IMR-90 (cell line): ENCODE measurements at regions not wholly inside any gene's neighbourhood (a gene's known extent, or its start where the extent isn't known, plus 50 kb on each side); places are given as distances from the start of the nearest gene placed in this dataset.

ENCODE experiments used
- ATAC-seq: fragments of 200-7000 bp; cut with Tn5 transposase; 2 replicates; pipeline ENCODE4 v1.9.1; 2020; ENCODE audit warnings: low read depth, mild to moderate bottlenecking, moderate library complexity
- BruUV-seq: library from RNA; stranded (reverse); fragments of 400-500 nt; replicated peaks from 2 replicates; lab custom pipeline; 2021; lab: Mats Ljungman, UMichigan
- CTCF ChIA-PET: fragments of 300-600 bp; formaldehyde crosslinking; extraction: SDS; loops from one replicate; lab custom pipeline; 2021; ENCODE audit warnings: antibody characterized with exemption; lab: Yijun Ruan, JAX
- POLR2A ChIA-PET: fragments of 300-600 bp; sonication (Branson Sonifier 250); formaldehyde crosslinking; loops from one replicate; lab custom pipeline; 2022; ENCODE audit warnings: antibody characterized with exemption; ENCODE audit not compliant: unreplicated experiment; lab: Charles Lee
- DNase-seq: peaks from one replicate; pipeline ENCODE4 v3.0.0; 2013
- H2AFZ ChIP-seq: replicated peaks from 2 replicates; pipeline ENCODE3; 2013; ENCODE audit warnings: low read length, mild to moderate bottlenecking; ENCODE audit not compliant: poor library complexity
- H2AK5ac ChIP-seq: 2 replicates; pipeline ENCODE4 v1.6.1; 2013; ENCODE audit warnings: low read depth, low read length, inconsistent platforms
- H2AK9ac ChIP-seq: replicated peaks from 2 replicates; pipeline ENCODE3; 2013; ENCODE audit warnings: mild to moderate bottlenecking, low read depth, low read length, moderate library complexity; ENCODE audit not compliant: poor library complexity
- H2BK120ac ChIP-seq: 2 replicates; pipeline ENCODE4 v1.6.1; 2013; ENCODE audit warnings: low read depth, low read length, inconsistent platforms
- H2BK15ac ChIP-seq: 3 replicates; pipeline ENCODE4 v1.6.1; 2013; ENCODE audit warnings: low read depth, low read length, inconsistent platforms
- H2BK20ac ChIP-seq: 2 replicates; pipeline ENCODE4 v1.6.1; 2013; ENCODE audit warnings: low read depth, mild to moderate bottlenecking, inconsistent platforms, low read length, moderate library complexity
- H2BK5ac ChIP-seq: 2 replicates; pipeline ENCODE4 v1.6.1; 2013; ENCODE audit warnings: mild to moderate bottlenecking, low read depth, low read length, inconsistent platforms; ENCODE audit not compliant: poor library complexity, severe bottlenecking
- H3K14ac ChIP-seq: replicated peaks from 2 replicates; pipeline ENCODE4 v1.6.1; 2013; ENCODE audit warnings: low read depth, low read length, inconsistent platforms
- H3K18ac ChIP-seq: 2 replicates; pipeline ENCODE4 v1.6.1; 2013; ENCODE audit warnings: low read depth, low read length, control low read depth
- H3K23ac ChIP-seq: 2 replicates; pipeline ENCODE4 v1.6.1; 2013; ENCODE audit warnings: low read depth, low read length, inconsistent platforms
- H3K27ac ChIP-seq: 2 replicates; pipeline ENCODE4 v1.5.1; 2013; ENCODE audit warnings: mild to moderate bottlenecking, control low read depth, low read length; ENCODE audit not compliant: insufficient read depth
- H3K27me3 ChIP-seq: 2 replicates; pipeline ENCODE4 v1.6.1; 2013; ENCODE audit warnings: low read length; ENCODE audit not compliant: control insufficient read depth, insufficient read depth
- H3K36me3 ChIP-seq: 2 replicates; pipeline ENCODE4 v1.6.1; 2013; ENCODE audit warnings: low read length, mixed read lengths; ENCODE audit not compliant: control insufficient read depth, insufficient read depth
- H3K4ac ChIP-seq: 2 replicates; pipeline ENCODE4 v1.6.1; 2013; ENCODE audit warnings: low read depth, low read length, inconsistent platforms
- H3K4me1 ChIP-seq: 2 replicates; pipeline ENCODE4 v1.6.1; 2013; ENCODE audit warnings: low read length, mixed read lengths; ENCODE audit not compliant: control insufficient read depth, insufficient read depth
- H3K4me2 ChIP-seq: 2 replicates; pipeline ENCODE4 v1.6.1; 2013; ENCODE audit warnings: low read depth, mild to moderate bottlenecking, control low read depth, low read length, moderate library complexity
- H3K4me3 ChIP-seq: 2 replicates; pipeline ENCODE4 v1.5.1; 2013; ENCODE audit warnings: low read depth, mild to moderate bottlenecking, control low read depth, low read length, moderate library complexity; ENCODE audit not compliant: insufficient read depth
- H3K56ac ChIP-seq: 2 replicates; pipeline ENCODE4 v1.6.1; 2013; ENCODE audit warnings: low read length, inconsistent platforms; ENCODE audit not compliant: insufficient read depth; ENCODE audit errors: extremely low read depth
- H3K79me1 ChIP-seq, 2 experiments: 2 replicates each; pipeline ENCODE4 v1.6.1; 2013; ENCODE audit warnings: low read length in 2 of 2, inconsistent platforms in 1 of 2, low read depth in 1 of 2
- H3K9ac ChIP-seq: 2 replicates; pipeline ENCODE4 v1.6.1; 2013; ENCODE audit warnings: low read depth, low read length, control low read depth
- H3K9me1 ChIP-seq: 2 replicates; pipeline ENCODE4 v1.6.1; 2013; ENCODE audit warnings: low read length, inconsistent platforms; ENCODE audit not compliant: insufficient read depth
- H3K9me3 ChIP-seq: 2 replicates; pipeline ENCODE4 v1.6.1; 2013; ENCODE audit warnings: low read length; ENCODE audit not compliant: control insufficient read depth, insufficient read depth
- H4K20me1 ChIP-seq: 2 replicates; pipeline ENCODE4 v1.6.1; 2013; ENCODE audit warnings: low read length, inconsistent platforms; ENCODE audit not compliant: insufficient read depth
- H4K5ac ChIP-seq: 2 replicates; pipeline ENCODE4 v1.6.1; 2013; ENCODE audit warnings: mild to moderate bottlenecking, low read depth, low read length, control low read depth
- H4K8ac ChIP-seq, 2 experiments: 2 replicates each; pipeline ENCODE4 v1.6.1; 2013; ENCODE audit warnings: low read depth in 2 of 2, low read length in 2 of 2, control low read depth in 1 of 2, inconsistent platforms in 1 of 2
- H4K91ac ChIP-seq: 2 replicates; pipeline ENCODE4 v1.6.1; 2013; ENCODE audit warnings: low read depth, low read length, inconsistent platforms; ENCODE audit not compliant: insufficient read depth
- BHLHE40 ChIP-seq: fragments of 150-350 bp; IDR thresholded peaks from 2 replicates; pipeline ENCODE4 v1.6.1; 2016; ENCODE audit warnings: mild to moderate bottlenecking, low read depth, low read length
- CEBPB ChIP-seq: IDR thresholded peaks from 2 replicates; pipeline ENCODE4 v1.6.1; 2012; ENCODE audit warnings: low read depth, low read length, improper control_type of control experiment
- CHD1 ChIP-seq: IDR thresholded peaks from 2 replicates; pipeline ENCODE4 v1.6.1; 2012; ENCODE audit warnings: low read depth, low read length, improper control_type of control experiment
- FOS ChIP-seq: fragments of 150-350 bp; IDR thresholded peaks from 2 replicates; pipeline ENCODE4 v1.6.1; 2016; ENCODE audit warnings: low read depth, low read length
- MAFK ChIP-seq: IDR thresholded peaks from 2 replicates; pipeline ENCODE4 v1.6.1; 2012; ENCODE audit warnings: low read depth, low read length, improper control_type of control experiment
- MAZ ChIP-seq: IDR thresholded peaks from 2 replicates; pipeline ENCODE4 v1.6.1; 2012; ENCODE audit warnings: low read depth, mild to moderate bottlenecking, low read length, improper control_type of control experiment, moderate library complexity, borderline replicate concordance
- MXI1 ChIP-seq: IDR thresholded peaks from 2 replicates; pipeline ENCODE4 v1.6.1; 2012; ENCODE audit warnings: low read depth, mild to moderate bottlenecking, low read length, moderate library complexity, borderline replicate concordance
- NFE2L2 ChIP-seq: fragments of 150-350 bp; IDR thresholded peaks from 2 replicates; pipeline ENCODE4 v1.6.1; 2016; ENCODE audit warnings: low read depth, mild to moderate bottlenecking, low read length
- POLR2A ChIP-seq: IDR thresholded peaks from 2 replicates; pipeline ENCODE4 v1.6.1; 2012; ENCODE audit warnings: mild to moderate bottlenecking, low read depth, low read length
- RAD21 ChIP-seq: IDR thresholded peaks from 2 replicates; pipeline ENCODE4 v1.6.1; 2012; ENCODE audit warnings: low read length, improper control_type of control experiment
- RCOR1 ChIP-seq: IDR thresholded peaks from 2 replicates; pipeline ENCODE4 v1.6.1; 2012; ENCODE audit warnings: mild to moderate bottlenecking, low read length, improper control_type of control experiment; ENCODE audit not compliant: insufficient replicate concordance
- RFX5 ChIP-seq: IDR thresholded peaks from 2 replicates; pipeline ENCODE4 v1.8.0; 2012; ENCODE audit warnings: low read depth, mild to moderate bottlenecking, low read length, moderate library complexity
- SMC3 ChIP-seq: fragments of 150-350 bp; IDR thresholded peaks from 2 replicates; pipeline ENCODE4 v1.6.1; 2016; ENCODE audit warnings: low read depth, mild to moderate bottlenecking, antibody characterized with exemption, low read length, moderate library complexity
- WGBS, 2 experiments: methylation state at CpG; one replicate each; pipeline versions ENCODE4 v1.1.5 to v1.1.7; 2013; ENCODE audit warnings: missing lambda C conversion rate in 2 of 2; ENCODE audit not compliant: insufficient read length in 1 of 2; ENCODE audit errors: extremely low coverage in 2 of 2; 5-methylcytosine and 5-hydroxymethylcytosine counted together
- dilution Hi-C: fragments of 300-500 bp; cut with HindIII; formaldehyde crosslinking; loops from one replicate; pipeline ENCODE4 v1.14.3; 2018; ENCODE audit warnings: low sequenced_read_pairs; ENCODE audit not compliant: unreplicated experiment
- in situ Hi-C: fragments of 300-500 bp; cut with MboI; formaldehyde crosslinking; loops from 3 replicates; pipeline ENCODE4 v1.14.3; 2019; ENCODE audit warnings: low sequenced_read_pairs, inconsistent platforms, mixed read lengths
- intact Hi-C: fragments of 100-400 bp; cut with micrococcal nuclease; formaldehyde crosslinking; loops from 2 replicates; pipeline ENCODE4 v1.10.0; 2022
- TF ChIP-seq, protein P1 (sequence below): conservative IDR thresholded peaks from 2 replicates; pipeline ENCODE4 v1.5.1; 2012; ENCODE audit warnings: mild to moderate bottlenecking, low read depth, low read length, improper control_type of control experiment
- TF ChIP-seq, protein P2 (sequence below): fragments of 150-350 bp; IDR thresholded peaks from 2 replicates; pipeline ENCODE4 v1.6.1; 2016; ENCODE audit warnings: low read depth, mild to moderate bottlenecking, low read length, moderate library complexity, borderline replicate concordance
- TF ChIP-seq, protein P3 (sequence below): fragments of 150-350 bp; IDR thresholded peaks from 2 replicates; pipeline ENCODE4 v1.6.1; 2017; ENCODE audit warnings: mild to moderate bottlenecking, antibody characterized with exemption, low read length, low read depth

GRCh38 chr3:66904831-66905493 is 93.1 kb upstream of the KBTBD8 start:
- Histone ChIP-seq H3K36me3 (no peaks in the 10 kb centered on the region), H3K4ac (no peak overlapping the region), H3K18ac (no peak overlapping the region), H2AFZ (no peak overlapping the region), H3K9me1 (no peaks in the 10 kb centered on the region), H2BK5ac (no peak overlapping the region), H2BK120ac (no peak overlapping the region), H3K56ac (no peak overlapping the region), H3K23ac (no peak overlapping the region), H4K20me1 (no peaks in the 10 kb centered on the region), H3K4me1 (no peaks in the 10 kb centered on the region), H4K5ac (no peak overlapping the region), H2AK9ac (no peak overlapping the region), H3K9me3 (no peaks in the 10 kb centered on the region), H3K27me3 (peaks cover 4% of the 10 kb centered on the region), H3K79me1 (no peaks in the 10 kb centered on the region), H3K9ac (no peak overlapping the region), H2BK20ac (no peak overlapping the region), H4K8ac (no peak overlapping the region), H2BK15ac (no peak overlapping the region), H4K91ac (no peak overlapping the region), H3K14ac (no peak overlapping the region), H2AK5ac (no peak overlapping the region), H3K4me3 (no peak overlapping the region), H3K4me2 (no peak overlapping the region), H3K27ac (no peak overlapping the region)
- dilution Hi-C loops (no loop called here), in situ Hi-C loops (no loop called here), intact Hi-C loops (no loop called here)
- peak; percentile 1 for DNase-seq
- POLR2A ChIA-PET = no interaction called here
- no TSS peak for BruUV-seq
- CTCF ChIA-PET = no interaction called here
- 0% methylated on average over 1 of the region's 2 CpGs; no CpG with 5 or more reads in 1 of the 2 experiments for WGBS, 2 experiments
- no peak for ATAC-seq
- TF ChIP-seq, protein P1, sequence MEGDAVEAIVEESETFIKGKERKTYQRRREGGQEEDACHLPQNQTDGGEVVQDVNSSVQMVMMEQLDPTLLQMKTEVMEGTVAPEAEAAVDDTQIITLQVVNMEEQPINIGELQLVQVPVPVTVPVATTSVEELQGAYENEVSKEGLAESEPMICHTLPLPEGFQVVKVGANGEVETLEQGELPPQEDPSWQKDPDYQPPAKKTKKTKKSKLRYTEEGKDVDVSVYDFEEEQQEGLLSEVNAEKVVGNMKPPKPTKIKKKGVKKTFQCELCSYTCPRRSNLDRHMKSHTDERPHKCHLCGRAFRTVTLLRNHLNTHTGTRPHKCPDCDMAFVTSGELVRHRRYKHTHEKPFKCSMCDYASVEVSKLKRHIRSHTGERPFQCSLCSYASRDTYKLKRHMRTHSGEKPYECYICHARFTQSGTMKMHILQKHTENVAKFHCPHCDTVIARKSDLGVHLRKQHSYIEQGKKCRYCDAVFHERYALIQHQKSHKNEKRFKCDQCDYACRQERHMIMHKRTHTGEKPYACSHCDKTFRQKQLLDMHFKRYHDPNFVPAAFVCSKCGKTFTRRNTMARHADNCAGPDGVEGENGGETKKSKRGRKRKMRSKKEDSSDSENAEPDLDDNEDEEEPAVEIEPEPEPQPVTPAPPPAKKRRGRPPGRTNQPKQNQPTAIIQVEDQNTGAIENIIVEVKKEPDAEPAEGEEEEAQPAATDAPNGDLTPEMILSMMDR = no peak
- TF ChIP-seq NFE2L2 = no peak
- TF ChIP-seq MAFK = no peak
- TF ChIP-seq SMC3 = no peak
- TF ChIP-seq CEBPB = no peak
- no peak for TF ChIP-seq RAD21
- no peak for TF ChIP-seq POLR2A
- TF ChIP-seq BHLHE40 = no peak
- no peak for TF ChIP-seq CHD1
- no peak for TF ChIP-seq RFX5
- TF ChIP-seq, protein P2, sequence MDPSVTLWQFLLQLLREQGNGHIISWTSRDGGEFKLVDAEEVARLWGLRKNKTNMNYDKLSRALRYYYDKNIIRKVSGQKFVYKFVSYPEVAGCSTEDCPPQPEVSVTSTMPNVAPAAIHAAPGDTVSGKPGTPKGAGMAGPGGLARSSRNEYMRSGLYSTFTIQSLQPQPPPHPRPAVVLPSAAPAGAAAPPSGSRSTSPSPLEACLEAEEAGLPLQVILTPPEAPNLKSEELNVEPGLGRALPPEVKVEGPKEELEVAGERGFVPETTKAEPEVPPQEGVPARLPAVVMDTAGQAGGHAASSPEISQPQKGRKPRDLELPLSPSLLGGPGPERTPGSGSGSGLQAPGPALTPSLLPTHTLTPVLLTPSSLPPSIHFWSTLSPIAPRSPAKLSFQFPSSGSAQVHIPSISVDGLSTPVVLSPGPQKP = no peak
- no peak for TF ChIP-seq MXI1
- TF ChIP-seq, protein P3, sequence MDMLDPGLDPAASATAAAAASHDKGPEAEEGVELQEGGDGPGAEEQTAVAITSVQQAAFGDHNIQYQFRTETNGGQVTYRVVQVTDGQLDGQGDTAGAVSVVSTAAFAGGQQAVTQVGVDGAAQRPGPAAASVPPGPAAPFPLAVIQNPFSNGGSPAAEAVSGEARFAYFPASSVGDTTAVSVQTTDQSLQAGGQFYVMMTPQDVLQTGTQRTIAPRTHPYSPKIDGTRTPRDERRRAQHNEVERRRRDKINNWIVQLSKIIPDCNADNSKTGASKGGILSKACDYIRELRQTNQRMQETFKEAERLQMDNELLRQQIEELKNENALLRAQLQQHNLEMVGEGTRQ = no peak
- TF ChIP-seq MAZ = no peak
- no peak for TF ChIP-seq FOS
- no peak for TF ChIP-seq RCOR1
